DOHH2 (cell line): ENCODE measurements at regions not wholly inside any gene's neighbourhood (a gene's known extent, or its start where the extent isn't known, plus 50 kb on each side); places are given as distances from the start of the nearest gene placed in this dataset.

Experiments used
- CTCF ChIP-seq: fragments of 200-600 bp; sonication (generic); IDR thresholded peaks from one replicate; pipeline ENCODE4 v1.5.1; 2014; ENCODE audit warnings: antibody characterized with exemption, mild to moderate bottlenecking, low read depth, low read length; ENCODE audit not compliant: poor library complexity, severe bottlenecking
- EZH2phosphoT487 ChIP-seq: fragments of 200-600 bp; sonication (generic); IDR thresholded peaks from 2 replicates; pipeline ENCODE4 v1.6.1; 2017; ENCODE audit warnings: borderline replicate concordance, mild to moderate bottlenecking, antibody characterized with exemption, low read length, moderate library complexity, mixed read lengths

- TF ChIP-seq CTCF (no peak), EZH2phosphoT487 (no peak)
Measured at GRCh38 chr5:155866971-155867370, 460.0 kb upstream of the SGCD start.
